ENCODE measurements at regions not wholly inside any gene's neighbourhood (a gene's known extent, or its start where the extent isn't known, plus 50 kb on each side); places are given as distances from the start of the nearest gene placed in this dataset.

DNA sequence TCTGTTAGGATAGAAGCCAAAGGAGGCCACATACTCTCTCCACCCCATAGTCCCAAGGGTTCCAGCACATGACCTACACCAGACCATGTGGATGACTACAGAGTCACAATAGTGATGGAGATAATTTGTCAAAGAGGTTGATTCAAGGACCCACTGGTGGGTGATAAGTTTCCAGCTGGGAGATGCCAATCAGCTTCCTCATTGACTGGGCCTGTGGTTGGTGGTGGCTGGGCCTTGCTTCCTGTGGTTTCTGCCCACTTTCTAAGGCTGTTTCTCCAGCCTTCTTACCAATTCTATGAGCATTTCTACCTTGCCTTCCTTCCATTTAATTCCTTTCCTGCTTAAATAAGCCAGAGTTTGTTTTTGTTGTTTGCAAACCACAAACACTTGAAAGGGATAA is 95.5 kb upstream of the CPEB2 start:
- no peaks in the 10 kb centered on the region for H3K9me3 ChIP-seq (replicated peaks; ENCODE audit: insufficient read depth, low read length)
- no peaks in the 10 kb centered on the region for H3K79me2 ChIP-seq (ENCODE audit: low read length)
- no peaks in the 10 kb centered on the region for H4K20me1 ChIP-seq (ENCODE audit: insufficient read depth, low read length)
- peaks cover 14% of the 10 kb centered on the region for H3K4me1 ChIP-seq (ENCODE audit: low read length)
- no peaks in the 10 kb centered on the region for H3K9me2 ChIP-seq (replicated peaks; ENCODE audit: insufficient read depth, low read length)
- DNase-seq, result no peak
- no peak overlapping the region for H3K4me3 ChIP-seq (ENCODE audit: low read length)
- TF ChIP-seq EZH2 (optimal IDR thresholded peaks at IDR 0.05; ENCODE audit: low read depth, low read length) (no peak), EZH2phosphoT487 (IDR thresholded peaks at IDR 0.05; ENCODE audit: low read length) (no peak)
- TF ChIP-seq, protein P1, sequence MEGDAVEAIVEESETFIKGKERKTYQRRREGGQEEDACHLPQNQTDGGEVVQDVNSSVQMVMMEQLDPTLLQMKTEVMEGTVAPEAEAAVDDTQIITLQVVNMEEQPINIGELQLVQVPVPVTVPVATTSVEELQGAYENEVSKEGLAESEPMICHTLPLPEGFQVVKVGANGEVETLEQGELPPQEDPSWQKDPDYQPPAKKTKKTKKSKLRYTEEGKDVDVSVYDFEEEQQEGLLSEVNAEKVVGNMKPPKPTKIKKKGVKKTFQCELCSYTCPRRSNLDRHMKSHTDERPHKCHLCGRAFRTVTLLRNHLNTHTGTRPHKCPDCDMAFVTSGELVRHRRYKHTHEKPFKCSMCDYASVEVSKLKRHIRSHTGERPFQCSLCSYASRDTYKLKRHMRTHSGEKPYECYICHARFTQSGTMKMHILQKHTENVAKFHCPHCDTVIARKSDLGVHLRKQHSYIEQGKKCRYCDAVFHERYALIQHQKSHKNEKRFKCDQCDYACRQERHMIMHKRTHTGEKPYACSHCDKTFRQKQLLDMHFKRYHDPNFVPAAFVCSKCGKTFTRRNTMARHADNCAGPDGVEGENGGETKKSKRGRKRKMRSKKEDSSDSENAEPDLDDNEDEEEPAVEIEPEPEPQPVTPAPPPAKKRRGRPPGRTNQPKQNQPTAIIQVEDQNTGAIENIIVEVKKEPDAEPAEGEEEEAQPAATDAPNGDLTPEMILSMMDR (IDR thresholded peaks at IDR 0.05; ENCODE audit: low read length), result no peak
- H3K4me2 ChIP-seq (ENCODE audit: low read depth, low read length), result no peak overlapping the region
- H3K9ac ChIP-seq (ENCODE audit: low read length), result no peak overlapping the region
- no peak overlapping the region for H3K27ac ChIP-seq (ENCODE audit: low read length)
- no peaks in the 10 kb centered on the region for H3K36me3 ChIP-seq (replicated peaks; ENCODE audit: insufficient read depth, low read length)
- H2AFZ ChIP-seq (ENCODE audit: low read length), result no peak overlapping the region
- H3F3A ChIP-seq (ENCODE audit: insufficient read depth, low read length), result no peaks in the 10 kb centered on the region
- no peaks in the 10 kb centered on the region for H3K27me3 ChIP-seq (replicated peaks; ENCODE audit: insufficient read depth, low read length)

DNA sequence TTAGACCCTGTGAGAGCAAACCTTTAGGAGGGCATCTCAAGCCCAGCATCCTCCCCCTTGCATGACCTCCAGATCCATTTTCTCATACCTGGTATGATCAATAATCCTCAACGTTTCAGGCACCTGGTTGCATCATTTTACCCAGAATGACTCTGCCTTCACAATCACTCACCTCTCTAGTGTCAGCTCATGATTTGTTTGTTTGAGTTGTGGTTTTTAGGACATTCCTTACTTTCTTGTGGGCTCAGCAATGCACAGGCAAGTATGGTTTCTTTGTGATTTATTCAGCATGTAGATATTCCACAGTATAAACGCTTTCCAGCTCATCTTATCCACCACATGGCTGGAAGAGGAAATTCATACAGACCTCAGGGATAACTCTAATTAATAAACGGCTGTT is 93.6 kb upstream of the CPEB2 start:
- no peak overlapping the region for H3K4me3 ChIP-seq (ENCODE audit: low read length)
- DNase-seq, result peak; percentile 15
- H2AFZ ChIP-seq (ENCODE audit: low read length), result no peak overlapping the region
- no peak overlapping the region for H3K27ac ChIP-seq (ENCODE audit: low read length)
- no peaks in the 10 kb centered on the region for H3K36me3 ChIP-seq (replicated peaks; ENCODE audit: insufficient read depth, low read length)
- 0 out of 2 replicates have a peak overlapping the region, but pooled peaks have one; percentile 6 for H3K4me2 ChIP-seq (ENCODE audit: low read depth, low read length)
- no peaks in the 10 kb centered on the region for H3F3A ChIP-seq (ENCODE audit: insufficient read depth, low read length)
- no peaks in the 10 kb centered on the region for H3K79me2 ChIP-seq (ENCODE audit: low read length)
- H4K20me1 ChIP-seq (ENCODE audit: insufficient read depth, low read length), result no peaks in the 10 kb centered on the region
- peaks cover 14% of the 10 kb centered on the region for H3K4me1 ChIP-seq (ENCODE audit: low read length)
- H3K9me3 ChIP-seq (replicated peaks; ENCODE audit: insufficient read depth, low read length), result no peaks in the 10 kb centered on the region
- H3K9ac ChIP-seq (ENCODE audit: low read length), result no peak overlapping the region
- TF ChIP-seq, protein P1 (IDR thresholded peaks at IDR 0.05; ENCODE audit: low read length), result no peak
- TF ChIP-seq EZH2phosphoT487 (IDR thresholded peaks at IDR 0.05; ENCODE audit: low read length), result no peak
- TF ChIP-seq EZH2 (optimal IDR thresholded peaks at IDR 0.05; ENCODE audit: low read depth, low read length), result no peak
- no peaks in the 10 kb centered on the region for H3K9me2 ChIP-seq (replicated peaks; ENCODE audit: insufficient read depth, low read length)
- H3K27me3 ChIP-seq (replicated peaks; ENCODE audit: insufficient read depth, low read length), result no peaks in the 10 kb centered on the region

DNA sequence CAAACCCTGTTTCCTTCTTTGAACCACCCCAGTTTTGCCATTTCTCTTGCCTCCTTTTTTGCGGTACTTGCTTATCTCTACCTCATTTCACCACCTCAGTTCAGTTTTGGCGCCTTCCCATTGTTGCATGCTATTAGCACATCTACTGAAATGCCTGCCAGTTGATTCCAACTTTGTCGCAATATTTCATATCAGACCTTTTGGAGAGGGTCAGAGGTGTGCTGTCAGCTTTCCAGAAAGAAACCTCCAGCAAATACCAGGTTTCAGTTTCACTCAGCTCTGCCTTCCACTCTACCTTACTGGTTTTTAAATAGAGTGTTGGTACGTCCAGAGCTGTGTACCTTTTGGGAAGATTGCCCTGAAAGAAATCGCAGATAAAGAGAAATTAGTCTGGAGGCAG is 91.9 kb upstream of the CPEB2 start:
- Histone ChIP-seq H3K4me1 (ENCODE audit: low read length) (peaks cover 14% of the 10 kb centered on the region), H3K9me2 (replicated peaks; ENCODE audit: insufficient read depth, low read length) (no peaks in the 10 kb centered on the region), H3F3A (ENCODE audit: insufficient read depth, low read length) (no peaks in the 10 kb centered on the region), H3K27ac (ENCODE audit: low read length) (no peak overlapping the region), H3K9me3 (replicated peaks; ENCODE audit: insufficient read depth, low read length) (no peaks in the 10 kb centered on the region), H4K20me1 (ENCODE audit: insufficient read depth, low read length) (no peaks in the 10 kb centered on the region), H3K79me2 (ENCODE audit: low read length) (no peaks in the 10 kb centered on the region), H3K9ac (ENCODE audit: low read length) (no peak overlapping the region), H2AFZ (ENCODE audit: low read length) (no peak overlapping the region), H3K4me2 (ENCODE audit: low read depth, low read length) (no peak overlapping the region), H3K27me3 (replicated peaks; ENCODE audit: insufficient read depth, low read length) (no peaks in the 10 kb centered on the region), H3K36me3 (replicated peaks; ENCODE audit: insufficient read depth, low read length) (no peaks in the 10 kb centered on the region), H3K4me3 (ENCODE audit: low read length) (no peak overlapping the region)
- DNase-seq, result peak; percentile 37
- TF ChIP-seq, protein P1 (IDR thresholded peaks at IDR 0.05; ENCODE audit: low read length), result no peak
- TF ChIP-seq EZH2phosphoT487 (IDR thresholded peaks at IDR 0.05; ENCODE audit: low read length), result no peak
- no peak for TF ChIP-seq EZH2 (optimal IDR thresholded peaks at IDR 0.05; ENCODE audit: low read depth, low read length)

All from MM.1S (cell line).